HTR-8/SVneo (cell line): ENCODE measurements at regions not wholly inside any gene's neighbourhood (a gene's known extent, or its start where the extent isn't known, plus 50 kb on each side); places are given as distances from the start of the nearest gene placed in this dataset.

ENCODE experiments used
- DNase-seq: peaks from one replicate; pipeline ENCODE4 v3.0.0; 2011; ENCODE audit warnings: low spot score, mixed read lengths; ENCODE audit not compliant: insufficient read length
- FAIRE-seq: peaks from 2 replicates; lab custom pipeline; 2011; peaks lifted over from hg19 to GRCh38; lab: Jason Lieb, UNC

DNA sequence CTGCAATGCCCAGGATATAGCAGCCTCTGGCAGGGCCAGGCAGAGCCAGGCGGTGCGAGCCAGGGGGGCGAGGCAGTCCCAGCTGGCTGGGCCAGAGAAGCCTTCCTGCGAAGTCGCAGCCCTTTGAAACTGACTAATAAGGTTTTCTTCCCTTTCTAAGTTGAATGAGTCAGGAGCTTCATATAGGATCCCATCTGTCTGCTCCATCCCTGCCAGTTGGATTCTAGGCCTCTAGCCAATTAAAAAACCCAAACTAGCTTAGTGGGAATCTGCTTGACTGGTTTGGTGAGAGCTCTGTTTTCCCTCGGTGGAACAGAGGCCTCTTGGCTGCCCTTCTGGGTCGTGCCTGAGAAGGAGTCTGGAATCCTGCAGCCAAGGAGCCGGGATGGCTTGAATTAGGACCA is 70.1 kb upstream of the RAPGEF1 start:
- no peak for DNase-seq
- FAIRE-seq: no peak

DNA sequence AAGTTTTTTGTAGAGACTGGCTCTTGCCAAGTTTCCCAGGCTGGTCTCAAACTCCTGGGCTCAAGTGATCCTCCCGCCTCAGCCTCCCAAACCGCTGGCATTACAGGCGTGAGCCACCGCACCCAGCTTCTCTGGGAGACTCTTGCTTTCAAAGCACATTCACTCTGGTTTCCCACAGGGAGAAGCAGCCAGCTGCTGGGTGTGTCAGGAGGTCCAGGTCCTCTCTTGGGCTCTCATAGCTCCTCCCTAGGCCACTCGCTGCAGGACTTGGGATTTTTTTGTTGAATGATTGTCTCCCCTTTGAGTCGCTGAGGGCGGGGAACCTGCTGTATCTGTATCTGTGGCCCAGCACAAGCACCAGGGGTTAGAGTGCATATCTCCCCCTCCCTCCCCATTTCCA is 68.4 kb upstream of the RAPGEF1 start:
- no peak for FAIRE-seq
- no peak for DNase-seq

DNA sequence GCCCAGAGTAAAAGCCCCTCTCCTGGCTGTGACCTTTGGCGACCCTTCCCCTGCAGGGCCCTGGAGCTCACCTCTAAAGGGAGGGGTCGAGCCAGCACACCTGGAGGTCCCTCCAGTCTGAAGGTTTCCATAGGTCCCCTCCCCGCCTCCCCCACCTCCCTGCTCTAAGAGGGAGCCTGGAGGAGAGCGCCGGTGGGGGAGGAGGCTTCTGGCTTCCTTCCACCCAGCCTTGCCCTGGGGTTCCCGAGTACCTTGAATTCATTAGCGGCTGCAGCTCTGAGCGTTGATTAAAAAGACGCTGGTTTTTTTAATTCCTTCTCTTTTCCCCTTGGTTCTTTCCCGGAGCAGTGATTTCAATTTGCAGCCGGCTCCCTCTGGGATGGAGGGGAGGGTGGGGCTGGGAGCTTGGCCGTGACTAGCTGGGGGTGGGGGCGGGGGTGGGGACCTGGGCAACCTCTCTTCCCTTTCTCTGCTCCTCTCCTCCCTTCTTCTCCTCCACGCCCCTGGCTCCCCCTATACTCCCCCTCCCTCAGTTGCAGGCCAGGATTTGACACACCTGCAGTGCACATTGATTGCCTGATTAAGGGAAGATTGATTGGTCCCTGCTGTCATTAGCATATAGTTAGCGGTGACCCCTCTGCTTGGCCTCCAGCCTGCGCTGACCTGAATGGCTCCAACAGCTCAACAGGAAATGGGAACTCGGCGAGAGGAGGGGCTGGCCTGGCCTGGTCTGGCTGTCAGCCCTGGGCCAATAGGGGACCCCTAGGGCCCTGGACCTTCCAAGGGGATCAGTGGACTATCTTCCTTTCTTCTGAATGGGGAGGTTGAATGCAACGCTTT is 67.5 kb upstream of the RAPGEF1 start:
- DNase-seq: no peak

DNA sequence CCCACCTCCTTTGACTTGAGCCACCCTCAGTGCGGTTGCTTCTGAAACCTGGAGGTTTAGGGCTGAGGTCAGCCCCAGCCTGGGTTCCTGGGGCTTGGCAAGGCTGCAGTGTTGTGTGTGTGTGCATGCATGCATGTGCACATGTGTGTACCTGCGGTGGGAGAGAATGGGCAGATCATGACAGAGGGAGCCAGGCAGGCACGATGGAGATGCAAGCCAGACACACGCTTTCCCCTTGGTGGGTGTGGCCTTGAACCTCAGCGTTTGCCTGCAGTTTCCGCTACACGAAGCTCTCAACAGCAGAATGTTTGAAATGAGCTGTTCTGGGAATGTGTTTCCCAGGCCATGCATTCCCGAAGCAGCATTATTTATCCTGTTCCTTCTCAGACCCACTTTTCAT is 65.9 kb upstream of the RAPGEF1 start:
- no peak for FAIRE-seq
- DNase-seq: no peak

More for the DNA sequence above, 67.5 kb upstream of the RAPGEF1 start:
- FAIRE-seq: no peak

DNA sequence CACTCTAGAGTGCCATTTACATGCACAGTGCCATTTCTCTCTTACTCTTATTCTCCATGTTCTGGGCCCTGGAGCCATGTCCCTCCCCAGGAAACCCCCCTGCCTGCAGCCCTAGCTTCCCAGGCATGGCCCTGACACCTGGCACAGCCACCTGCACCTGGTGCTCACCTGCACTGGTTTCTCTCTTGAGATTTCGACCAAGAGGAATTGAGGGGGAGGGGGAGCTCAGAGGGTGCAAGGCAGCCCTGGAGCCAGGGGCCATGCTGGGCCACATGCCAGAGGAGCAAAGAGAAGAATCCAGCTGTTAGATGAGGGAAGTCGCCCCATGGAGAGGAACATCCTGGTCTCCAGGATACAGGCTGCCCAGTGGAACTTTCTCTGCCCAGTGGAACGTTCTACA is 65.0 kb upstream of the RAPGEF1 start:
- DNase-seq: no peak
- FAIRE-seq: no peak

DNA sequence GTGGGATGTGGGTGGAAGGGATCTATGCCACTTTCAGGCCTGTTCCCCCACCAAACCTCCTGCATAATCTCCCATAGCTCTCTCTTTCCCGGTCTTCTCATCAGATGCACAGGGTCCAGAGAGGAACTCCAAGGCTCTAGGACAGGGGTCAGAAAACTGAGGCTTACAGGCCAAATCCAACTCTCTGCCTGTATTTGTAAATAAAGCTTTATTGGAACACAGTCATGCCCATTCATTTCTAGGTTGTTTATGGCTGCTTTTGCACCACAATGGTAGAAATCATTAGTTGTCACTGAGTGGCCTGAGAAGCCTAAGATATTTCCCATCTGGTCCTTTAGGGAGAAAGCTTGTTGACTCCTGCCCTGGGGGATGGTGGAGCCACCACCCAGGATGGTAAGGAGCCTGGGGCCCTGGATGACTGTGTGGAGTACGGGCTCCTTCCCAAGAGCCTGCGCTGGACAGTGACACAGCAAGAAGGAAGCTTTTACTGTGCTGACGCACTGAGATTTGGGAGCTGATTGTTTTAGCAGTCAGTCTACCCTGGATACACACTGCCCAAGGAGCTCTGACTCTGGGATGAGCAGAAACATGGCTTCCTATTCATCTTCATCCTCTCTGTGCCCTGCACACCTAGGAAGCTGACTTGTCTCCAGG is 64.0 kb upstream of the RAPGEF1 start:
- no peak for FAIRE-seq
- DNase-seq: no peak

DNA sequence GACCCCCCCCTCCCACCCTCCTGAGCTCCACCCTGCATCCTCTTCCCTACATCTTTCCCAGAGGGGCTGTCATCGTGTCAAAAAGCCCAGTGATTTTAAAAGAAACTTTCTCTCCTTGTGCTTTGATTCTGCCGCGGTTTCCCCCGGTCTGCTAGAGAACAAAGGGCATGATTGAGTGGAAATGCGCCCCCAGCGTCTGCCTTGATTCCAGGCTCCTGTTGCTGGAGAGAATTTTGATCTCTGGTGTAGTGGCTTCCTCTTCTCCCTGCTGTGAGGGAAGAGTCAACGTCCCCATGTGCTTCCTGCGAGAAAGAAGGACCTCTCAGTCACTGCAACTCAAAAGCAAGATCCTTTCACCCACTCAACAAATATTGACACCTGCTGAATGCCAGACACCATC is 61.9 kb upstream of the RAPGEF1 start:
- FAIRE-seq: no peak
- no peak for DNase-seq

DNA sequence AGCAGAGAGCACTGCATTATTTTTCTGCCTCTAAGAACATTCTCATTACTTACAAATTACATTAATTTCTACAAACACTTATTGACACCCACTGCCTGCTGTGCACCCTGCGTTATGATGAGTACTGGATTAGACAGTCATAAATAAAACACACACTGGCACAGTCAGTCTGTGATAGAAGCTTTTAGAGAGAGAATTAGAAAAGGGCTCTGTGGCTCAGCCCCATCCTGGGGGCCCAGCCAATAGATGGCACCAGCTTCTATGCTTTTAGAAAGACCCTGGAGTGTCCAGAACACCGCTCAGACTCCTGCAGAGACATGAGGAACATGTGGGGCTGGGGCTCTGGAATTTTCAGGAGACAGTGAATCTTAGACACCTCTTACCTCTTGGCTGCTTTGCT is 61.0 kb upstream of the RAPGEF1 start:
- DNase-seq (no peak), FAIRE-seq (no peak)

DNA sequence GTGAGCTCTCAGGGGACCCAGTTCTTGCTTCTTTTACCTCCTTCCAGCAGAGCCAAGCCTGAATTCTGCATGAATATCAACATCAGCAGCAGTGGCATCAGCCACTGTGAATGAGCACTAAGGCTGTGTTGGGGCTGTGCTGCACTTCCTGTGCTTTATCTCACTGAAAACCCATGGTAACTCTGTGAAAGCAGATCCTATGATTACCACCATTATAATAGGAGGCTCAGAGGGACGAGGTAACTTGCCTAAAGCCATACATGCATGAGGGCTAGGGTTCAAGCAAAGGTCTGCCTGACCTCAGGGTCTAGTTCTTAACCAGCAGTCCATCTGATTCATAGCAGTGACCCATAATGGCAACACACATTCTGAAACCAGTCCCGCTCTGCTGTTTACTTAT is 60.5 kb upstream of the RAPGEF1 start:
- no peak for DNase-seq

DNA sequence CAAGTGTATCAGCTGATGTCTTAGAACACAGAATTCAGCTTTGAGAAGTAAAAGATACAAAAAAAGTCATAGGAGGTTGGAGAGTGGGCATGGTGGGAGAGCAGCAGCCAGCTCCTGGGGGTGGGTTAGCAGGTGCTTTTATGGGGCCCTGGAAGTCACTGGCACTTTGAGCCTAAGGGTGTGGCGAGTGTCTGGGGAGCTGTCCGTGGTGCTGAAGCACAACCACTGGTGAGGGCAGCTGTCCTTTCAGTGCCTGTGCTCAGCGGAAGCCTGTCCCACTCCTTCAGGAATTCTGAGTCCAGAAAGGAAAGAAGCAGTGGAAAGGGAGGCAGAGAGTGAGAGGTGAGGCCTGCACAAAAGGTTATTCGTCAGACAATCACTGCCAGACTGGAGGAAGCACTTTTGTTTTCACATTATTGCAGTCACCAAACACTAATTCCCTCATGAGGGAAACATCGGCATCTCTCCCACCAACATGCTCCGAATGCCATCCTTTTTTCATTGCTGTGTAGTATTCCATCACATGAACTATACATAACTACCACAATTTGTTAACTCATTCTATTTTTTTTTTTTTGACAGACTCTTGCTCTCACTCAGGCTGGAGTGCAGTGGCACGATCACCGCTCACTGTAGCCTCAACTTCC is 59.4 kb upstream of the RAPGEF1 start:
- DNase-seq: peak; percentile 51
- peak; percentile 13 for FAIRE-seq

More for the DNA sequence above, 60.5 kb upstream of the RAPGEF1 start:
- FAIRE-seq: no peak

DNA sequence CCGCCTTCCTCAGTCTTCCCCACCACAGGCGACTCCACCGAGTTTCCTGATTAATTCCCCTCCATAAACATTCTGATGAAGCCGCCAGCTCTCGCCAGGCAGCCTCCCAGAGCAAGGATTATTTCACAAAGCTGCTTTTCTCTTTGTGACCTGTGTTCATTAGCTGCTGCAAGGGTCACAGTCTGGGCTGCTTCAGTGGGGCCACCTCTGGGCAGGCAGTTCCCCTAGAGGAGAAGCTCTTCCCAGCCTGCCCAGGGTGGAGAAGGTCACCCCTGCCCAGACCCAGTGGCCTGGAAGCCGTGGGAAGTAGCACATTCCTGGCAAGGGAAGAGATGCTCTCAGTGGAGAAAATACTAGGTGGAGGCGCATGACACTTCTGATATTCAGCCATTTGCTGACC is 58.4 kb upstream of the RAPGEF1 start:
- FAIRE-seq (no peak), DNase-seq (no peak)

DNA sequence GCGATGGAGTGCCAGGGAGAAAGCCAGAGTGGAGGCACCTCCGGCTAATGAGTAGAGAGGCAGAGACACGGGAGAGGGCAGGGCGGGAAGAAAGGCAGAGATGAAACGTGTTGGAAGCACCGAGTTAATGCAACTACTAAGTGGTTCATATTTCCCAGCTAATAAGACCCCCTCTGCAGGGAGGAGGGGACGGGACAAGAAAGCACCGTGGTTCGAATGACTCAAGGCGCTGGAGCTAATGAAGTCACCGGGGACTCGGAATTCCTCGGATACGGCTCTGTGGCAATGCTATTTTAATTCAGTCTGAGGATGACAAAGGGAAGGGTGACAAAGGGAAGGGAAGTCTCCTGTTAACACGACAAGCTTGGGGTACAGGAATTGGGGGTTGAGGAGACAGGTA is 54.5 kb upstream of the RAPGEF1 start:
- FAIRE-seq: no peak
- no peak for DNase-seq

DNA sequence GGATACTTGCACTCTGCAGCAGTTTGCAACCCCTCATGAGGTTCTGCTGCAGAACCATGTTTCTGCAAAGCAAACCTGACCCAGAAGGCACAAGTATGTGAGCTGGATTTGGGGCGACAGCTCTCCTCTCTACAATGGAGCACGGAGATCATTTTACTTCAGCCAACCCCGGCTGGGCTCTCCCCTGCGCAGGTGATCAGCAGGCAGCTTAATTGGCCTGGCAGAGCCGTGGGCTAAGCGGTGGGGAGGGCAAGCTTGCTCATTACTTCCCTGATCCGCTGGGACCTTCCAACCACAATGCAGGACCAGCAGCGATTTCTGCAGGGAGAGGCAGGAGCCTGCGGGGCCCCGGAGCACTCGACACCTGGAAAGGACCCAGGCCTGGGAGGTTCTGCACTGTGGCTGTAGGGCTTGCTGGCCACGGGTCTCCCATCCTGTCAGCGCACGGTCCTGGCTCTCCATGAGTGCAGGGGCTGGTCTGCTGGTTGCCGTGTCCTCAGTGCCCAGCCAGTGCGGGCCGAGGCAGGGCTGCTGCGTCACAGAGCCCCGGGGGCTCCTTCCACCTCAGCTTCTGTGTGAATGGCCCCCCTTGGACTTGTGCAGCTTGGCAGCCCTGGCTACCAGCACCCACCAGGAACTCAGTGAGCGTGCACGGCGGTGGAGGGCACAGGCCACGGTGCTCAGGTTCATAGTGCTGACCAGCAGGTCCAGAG is 51.8 kb upstream of the RAPGEF1 start:
- FAIRE-seq (no peak), DNase-seq (no peak)
